HG03103 (cell line): ENCODE measurements at regions not wholly inside any gene's neighbourhood (a gene's known extent, or its start where the extent isn't known, plus 50 kb on each side); places are given as distances from the start of the nearest gene placed in this dataset.
A peak's percentile ranks its signal among the peaks of the same experiment; 100 is the strongest.
"Not testable (repeated sequence)": the region's sequence is repeated elsewhere in the genome, so short reads cannot be mapped to it uniquely, and the experiment has no call there.

ENCODE experiments used
- ATAC-seq: cut with Tn5 transposase; IDR thresholded peaks from one replicate; pipeline ENCODE4 v1.9.1; 2021; ENCODE audit warnings: low read depth; ENCODE audit not compliant: unreplicated experiment

- ATAC-seq: not testable (repeated sequence)
These were observed 138.7 kb upstream of the GOLGA6L6 start for GRCh38 chr15:20680257-20680815.

GRCh38 chr15:20672470-20672869 lies 130.9 kb upstream of the GOLGA6L6 start:
- no peak for ATAC-seq

GRCh38 chr15:20671675-20672074 lies 130.1 kb upstream of the GOLGA6L6 start:
- no peak for ATAC-seq

GRCh38 chr15:20666410-20666809 lies 124.8 kb upstream of the GOLGA6L6 start:
- ATAC-seq: not testable (repeated sequence)

- no peak for ATAC-seq
These were observed 124.1 kb upstream of the GOLGA6L6 start for GRCh38 chr15:20665653-20666052.

- ATAC-seq: no peak
These were observed 117.7 kb upstream of the GOLGA6L6 start for GRCh38 chr15:20659265-20659664.

GRCh38 chr15:20658024-20658423 lies 116.4 kb upstream of the GOLGA6L6 start:
- no peak for ATAC-seq

GRCh38 chr15:20657084-20657483 lies 115.5 kb upstream of the GOLGA6L6 start:
- ATAC-seq: no peak

- ATAC-seq: no peak
These were observed 111.3 kb upstream of the GOLGA6L6 start for GRCh38 chr15:20652914-20653313.

- not testable (repeated sequence) for ATAC-seq
These were observed 106.9 kb upstream of the GOLGA6L6 start for GRCh38 chr15:20648402-20648975.

GRCh38 chr15:20646529-20647142 lies 105.0 kb upstream of the GOLGA6L6 start:
- ATAC-seq: no peak

GRCh38 chr15:20645956-20646355 lies 104.4 kb upstream of the GOLGA6L6 start:
- peak; percentile 57 for ATAC-seq

- no peak for ATAC-seq
These were observed 103.3 kb upstream of the GOLGA6L6 start for GRCh38 chr15:20644896-20645295.

GRCh38 chr15:20643829-20644425 lies 102.3 kb upstream of the GOLGA6L6 start:
- no peak for ATAC-seq

GRCh38 chr15:20643024-20643770 lies 101.6 kb upstream of the GOLGA6L6 start:
- ATAC-seq: no peak

- no peak for ATAC-seq
These were observed 100.6 kb upstream of the GOLGA6L6 start for GRCh38 chr15:20642054-20642767.

GRCh38 chr15:20640427-20640826 lies 98.8 kb upstream of the GOLGA6L6 start:
- peak; percentile 56 for ATAC-seq

GRCh38 chr15:20639224-20639623 lies 97.6 kb upstream of the GOLGA6L6 start:
- not testable (repeated sequence) for ATAC-seq

GRCh38 chr15:20637499-20637898 lies 95.9 kb upstream of the GOLGA6L6 start:
- ATAC-seq: peak; percentile 48

GRCh38 chr15:20629526-20629925 lies 87.9 kb upstream of the GOLGA6L6 start:
- not testable (repeated sequence) for ATAC-seq
